GM18498 (cell line): ENCODE measurements at regions not wholly inside any gene's neighbourhood (a gene's known extent, or its start where the extent isn't known, plus 50 kb on each side); places are given as distances from the start of the nearest gene placed in this dataset.
"Not testable (repeated sequence)": the region's sequence is repeated elsewhere in the genome, so short reads cannot be mapped to it uniquely, and the experiment has no call there.

Experiments
- ATAC-seq: cut with Tn5 transposase; IDR thresholded peaks from one replicate; pipeline ENCODE4 v1.9.1; 2021; ENCODE audit warnings: mild to moderate bottlenecking, moderate library complexity; ENCODE audit not compliant: unreplicated experiment

- not testable (repeated sequence) for ATAC-seq
Measured at GRCh38 chr9:18066608-18067007, 407.3 kb upstream of the ADAMTSL1 start.

- ATAC-seq = no peak
Measured at GRCh38 chr9:18067548-18068120, 406.3 kb upstream of the ADAMTSL1 start.

- ATAC-seq = no peak
Measured at GRCh38 chr9:18068900-18069299, 405.1 kb upstream of the ADAMTSL1 start.

GRCh38 chr9:18071651-18072060 is 402.3 kb upstream of the ADAMTSL1 start:
- ATAC-seq = no peak

- ATAC-seq = no peak
Measured at GRCh38 chr9:18073002-18073401, 401.0 kb upstream of the ADAMTSL1 start.

GRCh38 chr9:18074041-18074440 is 399.9 kb upstream of the ADAMTSL1 start:
- no peak for ATAC-seq

GRCh38 chr9:18075253-18075952 is 398.6 kb upstream of the ADAMTSL1 start:
- ATAC-seq = no peak

- ATAC-seq = no peak
Measured at GRCh38 chr9:18077941-18078678, 395.8 kb upstream of the ADAMTSL1 start.

- ATAC-seq = no peak
Measured at GRCh38 chr9:18092138-18092537, 381.8 kb upstream of the ADAMTSL1 start.

- no peak for ATAC-seq
Measured at GRCh38 chr9:18106006-18106560, 367.9 kb upstream of the ADAMTSL1 start.

GRCh38 chr9:18109675-18110074 is 364.3 kb upstream of the ADAMTSL1 start:
- ATAC-seq = no peak

GRCh38 chr9:18111146-18111545 is 362.8 kb upstream of the ADAMTSL1 start:
- no peak for ATAC-seq

- ATAC-seq = no peak
Measured at GRCh38 chr9:18114559-18115475, 359.1 kb upstream of the ADAMTSL1 start.

- no peak for ATAC-seq
Measured at GRCh38 chr9:18118268-18118667, 355.7 kb upstream of the ADAMTSL1 start.

GRCh38 chr9:18122171-18122570 is 351.8 kb upstream of the ADAMTSL1 start:
- ATAC-seq = no peak

GRCh38 chr9:18124760-18125159 is 349.2 kb upstream of the ADAMTSL1 start:
- no peak for ATAC-seq

GRCh38 chr9:18126831-18127498 is 347.0 kb upstream of the ADAMTSL1 start:
- no peak for ATAC-seq

- ATAC-seq = no peak
Measured at GRCh38 chr9:18127499-18127875, 346.5 kb upstream of the ADAMTSL1 start.

- no peak for ATAC-seq
Measured at GRCh38 chr9:18129809-18130334, 344.1 kb upstream of the ADAMTSL1 start.
